H1 (cell line): ENCODE measurements at regions not wholly inside any gene's neighbourhood (a gene's known extent, or its start where the extent isn't known, plus 50 kb on each side); places are given as distances from the start of the nearest gene placed in this dataset.

ENCODE experiments used
- CEBPB ChIP-seq: IDR thresholded peaks from 2 replicates; pipeline ENCODE4 v1.6.1; 2012; ENCODE audit warnings: low read depth, low read length
- EGR1 ChIP-seq: IDR thresholded peaks from 2 replicates; pipeline ENCODE4 v1.6.1; 2011; ENCODE audit warnings: low read depth, low read length, borderline replicate concordance
- HDAC2 ChIP-seq, 2 experiments: fragments of 300-600 bp in 1 of 2; sonication (generic) in 1 of 2; IDR thresholded peaks; 2 replicates each; pipeline ENCODE4 v1.6.1; 2011 to 2012; ENCODE audit warnings: low read depth in 2 of 2, low read length in 2 of 2, mild to moderate bottlenecking in 2 of 2, moderate library complexity in 2 of 2, borderline replicate concordance in 1 of 2, inconsistent platforms in 1 of 2
- HDAC6 ChIP-seq: IDR thresholded peaks from one replicate; pipeline ENCODE4 v1.7.1; 2012; ENCODE audit warnings: low read depth, mild to moderate bottlenecking, inconsistent platforms, low read length, moderate library complexity
- SIN3A ChIP-seq, 2 experiments: IDR thresholded peaks in 1 of 2; conservative IDR thresholded peaks in 1 of 2; 2 replicates each; pipeline ENCODE4 v1.6.1; 2011 to 2012; ENCODE audit warnings: low read length in 2 of 2, improper control_type of control experiment in 1 of 2, low read depth in 1 of 2, mild to moderate bottlenecking in 1 of 2
- SP1 ChIP-seq: IDR thresholded peaks from 2 replicates; pipeline ENCODE4 v1.6.1; 2011; ENCODE audit warnings: low read depth, low read length
- SUZ12 ChIP-seq: fragments of 200-600 bp; sonication (generic); IDR thresholded peaks from 2 replicates; pipeline ENCODE4 v1.6.1; 2012; ENCODE audit warnings: mild to moderate bottlenecking, inconsistent platforms, low read length, moderate library complexity, mixed read lengths
- TCF12 ChIP-seq: IDR thresholded peaks from 2 replicates; pipeline ENCODE4 v1.6.1; 2011; ENCODE audit warnings: low read depth, mild to moderate bottlenecking, low read length
- TF ChIP-seq, protein P1 (sequence below): fragments of 300-600 bp; sonication (generic); IDR thresholded peaks from 2 replicates; pipeline ENCODE4 v1.7.1; 2012; ENCODE audit warnings: low read length, moderate library complexity, mild to moderate bottlenecking, inconsistent platforms; ENCODE audit not compliant: insufficient replicate concordance
- TF ChIP-seq, protein P2 (sequence below), 3 experiments: IDR thresholded peaks; 1 replicate in 2 of 3; 2 replicates in 1 of 3; pipeline versions ENCODE4 v1.5.1 to v1.6.1; 2011; ENCODE audit warnings: low read length in 3 of 3, mild to moderate bottlenecking in 3 of 3, inconsistent platforms in 2 of 3, low read depth in 1 of 3, moderate library complexity in 1 of 3; ENCODE audit not compliant: insufficient read depth in 1 of 3; ENCODE audit errors: control extremely low read depth in 1 of 3

- TF ChIP-seq, protein P1, sequence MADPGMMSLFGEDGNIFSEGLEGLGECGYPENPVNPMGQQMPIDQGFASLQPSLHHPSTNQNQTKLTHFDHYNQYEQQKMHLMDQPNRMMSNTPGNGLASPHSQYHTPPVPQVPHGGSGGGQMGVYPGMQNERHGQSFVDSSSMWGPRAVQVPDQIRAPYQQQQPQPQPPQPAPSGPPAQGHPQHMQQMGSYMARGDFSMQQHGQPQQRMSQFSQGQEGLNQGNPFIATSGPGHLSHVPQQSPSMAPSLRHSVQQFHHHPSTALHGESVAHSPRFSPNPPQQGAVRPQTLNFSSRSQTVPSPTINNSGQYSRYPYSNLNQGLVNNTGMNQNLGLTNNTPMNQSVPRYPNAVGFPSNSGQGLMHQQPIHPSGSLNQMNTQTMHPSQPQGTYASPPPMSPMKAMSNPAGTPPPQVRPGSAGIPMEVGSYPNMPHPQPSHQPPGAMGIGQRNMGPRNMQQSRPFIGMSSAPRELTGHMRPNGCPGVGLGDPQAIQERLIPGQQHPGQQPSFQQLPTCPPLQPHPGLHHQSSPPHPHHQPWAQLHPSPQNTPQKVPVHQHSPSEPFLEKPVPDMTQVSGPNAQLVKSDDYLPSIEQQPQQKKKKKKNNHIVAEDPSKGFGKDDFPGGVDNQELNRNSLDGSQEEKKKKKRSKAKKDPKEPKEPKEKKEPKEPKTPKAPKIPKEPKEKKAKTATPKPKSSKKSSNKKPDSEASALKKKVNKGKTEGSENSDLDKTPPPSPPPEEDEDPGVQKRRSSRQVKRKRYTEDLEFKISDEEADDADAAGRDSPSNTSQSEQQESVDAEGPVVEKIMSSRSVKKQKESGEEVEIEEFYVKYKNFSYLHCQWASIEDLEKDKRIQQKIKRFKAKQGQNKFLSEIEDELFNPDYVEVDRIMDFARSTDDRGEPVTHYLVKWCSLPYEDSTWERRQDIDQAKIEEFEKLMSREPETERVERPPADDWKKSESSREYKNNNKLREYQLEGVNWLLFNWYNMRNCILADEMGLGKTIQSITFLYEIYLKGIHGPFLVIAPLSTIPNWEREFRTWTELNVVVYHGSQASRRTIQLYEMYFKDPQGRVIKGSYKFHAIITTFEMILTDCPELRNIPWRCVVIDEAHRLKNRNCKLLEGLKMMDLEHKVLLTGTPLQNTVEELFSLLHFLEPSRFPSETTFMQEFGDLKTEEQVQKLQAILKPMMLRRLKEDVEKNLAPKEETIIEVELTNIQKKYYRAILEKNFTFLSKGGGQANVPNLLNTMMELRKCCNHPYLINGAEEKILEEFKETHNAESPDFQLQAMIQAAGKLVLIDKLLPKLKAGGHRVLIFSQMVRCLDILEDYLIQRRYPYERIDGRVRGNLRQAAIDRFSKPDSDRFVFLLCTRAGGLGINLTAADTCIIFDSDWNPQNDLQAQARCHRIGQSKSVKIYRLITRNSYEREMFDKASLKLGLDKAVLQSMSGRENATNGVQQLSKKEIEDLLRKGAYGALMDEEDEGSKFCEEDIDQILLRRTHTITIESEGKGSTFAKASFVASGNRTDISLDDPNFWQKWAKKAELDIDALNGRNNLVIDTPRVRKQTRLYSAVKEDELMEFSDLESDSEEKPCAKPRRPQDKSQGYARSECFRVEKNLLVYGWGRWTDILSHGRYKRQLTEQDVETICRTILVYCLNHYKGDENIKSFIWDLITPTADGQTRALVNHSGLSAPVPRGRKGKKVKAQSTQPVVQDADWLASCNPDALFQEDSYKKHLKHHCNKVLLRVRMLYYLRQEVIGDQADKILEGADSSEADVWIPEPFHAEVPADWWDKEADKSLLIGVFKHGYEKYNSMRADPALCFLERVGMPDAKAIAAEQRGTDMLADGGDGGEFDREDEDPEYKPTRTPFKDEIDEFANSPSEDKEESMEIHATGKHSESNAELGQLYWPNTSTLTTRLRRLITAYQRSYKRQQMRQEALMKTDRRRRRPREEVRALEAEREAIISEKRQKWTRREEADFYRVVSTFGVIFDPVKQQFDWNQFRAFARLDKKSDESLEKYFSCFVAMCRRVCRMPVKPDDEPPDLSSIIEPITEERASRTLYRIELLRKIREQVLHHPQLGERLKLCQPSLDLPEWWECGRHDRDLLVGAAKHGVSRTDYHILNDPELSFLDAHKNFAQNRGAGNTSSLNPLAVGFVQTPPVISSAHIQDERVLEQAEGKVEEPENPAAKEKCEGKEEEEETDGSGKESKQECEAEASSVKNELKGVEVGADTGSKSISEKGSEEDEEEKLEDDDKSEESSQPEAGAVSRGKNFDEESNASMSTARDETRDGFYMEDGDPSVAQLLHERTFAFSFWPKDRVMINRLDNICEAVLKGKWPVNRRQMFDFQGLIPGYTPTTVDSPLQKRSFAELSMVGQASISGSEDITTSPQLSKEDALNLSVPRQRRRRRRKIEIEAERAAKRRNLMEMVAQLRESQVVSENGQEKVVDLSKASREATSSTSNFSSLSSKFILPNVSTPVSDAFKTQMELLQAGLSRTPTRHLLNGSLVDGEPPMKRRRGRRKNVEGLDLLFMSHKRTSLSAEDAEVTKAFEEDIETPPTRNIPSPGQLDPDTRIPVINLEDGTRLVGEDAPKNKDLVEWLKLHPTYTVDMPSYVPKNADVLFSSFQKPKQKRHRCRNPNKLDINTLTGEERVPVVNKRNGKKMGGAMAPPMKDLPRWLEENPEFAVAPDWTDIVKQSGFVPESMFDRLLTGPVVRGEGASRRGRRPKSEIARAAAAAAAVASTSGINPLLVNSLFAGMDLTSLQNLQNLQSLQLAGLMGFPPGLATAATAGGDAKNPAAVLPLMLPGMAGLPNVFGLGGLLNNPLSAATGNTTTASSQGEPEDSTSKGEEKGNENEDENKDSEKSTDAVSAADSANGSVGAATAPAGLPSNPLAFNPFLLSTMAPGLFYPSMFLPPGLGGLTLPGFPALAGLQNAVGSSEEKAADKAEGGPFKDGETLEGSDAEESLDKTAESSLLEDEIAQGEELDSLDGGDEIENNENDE = no peak
- no peak for TF ChIP-seq TCF12
- no peak for TF ChIP-seq SIN3A (conservative IDR thresholded peaks at IDR 0.05 in 1 of 2, IDR thresholded peaks at IDR 0.05 in 1 of 2; ENCODE audit: low read depth in 1 of 2, low read length in 2 of 2)
- TF ChIP-seq HDAC2 (IDR thresholded peaks at IDR 0.05; ENCODE audit: borderline replicate concordance in 1 of 2, low read depth in 2 of 2, low read length in 2 of 2) = no peak
- TF ChIP-seq CEBPB = no peak
- TF ChIP-seq SP1 = no peak
- TF ChIP-seq SUZ12 = no peak
- no peak for TF ChIP-seq EGR1
- TF ChIP-seq HDAC6 = no peak
- TF ChIP-seq, protein P2, sequence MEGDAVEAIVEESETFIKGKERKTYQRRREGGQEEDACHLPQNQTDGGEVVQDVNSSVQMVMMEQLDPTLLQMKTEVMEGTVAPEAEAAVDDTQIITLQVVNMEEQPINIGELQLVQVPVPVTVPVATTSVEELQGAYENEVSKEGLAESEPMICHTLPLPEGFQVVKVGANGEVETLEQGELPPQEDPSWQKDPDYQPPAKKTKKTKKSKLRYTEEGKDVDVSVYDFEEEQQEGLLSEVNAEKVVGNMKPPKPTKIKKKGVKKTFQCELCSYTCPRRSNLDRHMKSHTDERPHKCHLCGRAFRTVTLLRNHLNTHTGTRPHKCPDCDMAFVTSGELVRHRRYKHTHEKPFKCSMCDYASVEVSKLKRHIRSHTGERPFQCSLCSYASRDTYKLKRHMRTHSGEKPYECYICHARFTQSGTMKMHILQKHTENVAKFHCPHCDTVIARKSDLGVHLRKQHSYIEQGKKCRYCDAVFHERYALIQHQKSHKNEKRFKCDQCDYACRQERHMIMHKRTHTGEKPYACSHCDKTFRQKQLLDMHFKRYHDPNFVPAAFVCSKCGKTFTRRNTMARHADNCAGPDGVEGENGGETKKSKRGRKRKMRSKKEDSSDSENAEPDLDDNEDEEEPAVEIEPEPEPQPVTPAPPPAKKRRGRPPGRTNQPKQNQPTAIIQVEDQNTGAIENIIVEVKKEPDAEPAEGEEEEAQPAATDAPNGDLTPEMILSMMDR (IDR thresholded peaks at IDR 0.05; ENCODE audit: control extremely low read depth in 1 of 3, insufficient read depth in 1 of 3, low read depth in 1 of 3, low read length in 3 of 3) = no peak
These were observed 104.1 kb upstream of the KCTD1 start (continued) for GRCh38 chr18:26652501-26652900.
